GM12878 (cell line): ENCODE measurements at regions not wholly inside any gene's neighbourhood (a gene's known extent, or its start where the extent isn't known, plus 50 kb on each side); places are given as distances from the start of the nearest gene placed in this dataset.

Experiments
- ATAC-seq: fragments of 200-7000 bp; cut with Tn5 transposase; 3 replicates; pipeline ENCODE4 v1.9.1; 2020; ENCODE audit warnings: mild to moderate bottlenecking, moderate library complexity
- BruUV-seq: library from RNA; stranded (reverse); fragments of 400-500 nt; replicated peaks from 2 replicates; lab custom pipeline; 2021; lab: Mats Ljungman, UMichigan
- CTCF ChIA-PET: fragments of 300-600 bp; sonication (Branson Sonifier 250); formaldehyde crosslinking; extraction: SDS; loops from one replicate; lab custom pipeline; 2021; ENCODE audit warnings: inconsistent platforms; lab: Yijun Ruan, JAX
- POLR2A ChIA-PET: fragments of 350-600 bp; formaldehyde crosslinking; extraction: SDS; loops from one replicate; lab custom pipeline; 2021; ENCODE audit warnings: inconsistent platforms; lab: Charles Lee
- RAD21 ChIA-PET: fragments of 300-600 bp; sonication (Branson Sonifier 250); formaldehyde crosslinking; loops from one replicate; lab custom pipeline; 2023; ENCODE audit warnings: antibody characterized with exemption; ENCODE audit not compliant: unreplicated experiment; lab: Charles Lee
- SMC1A ChIA-PET: fragments of 300-600 bp; sonication (Branson Sonifier 250); formaldehyde crosslinking; loops from one replicate; lab custom pipeline; 2023; ENCODE audit not compliant: unreplicated experiment, uncharacterized antibody; lab: Charles Lee
- DNase-seq: peaks from one replicate; pipeline ENCODE4 v3.0.0-alpha.2; 2011; ENCODE audit warnings: low read depth, low spot score
- FAIRE-seq: peaks from 3 replicates; lab custom pipeline; 2011; peaks lifted over from hg19 to GRCh38; lab: Jason Lieb, UNC
- H2AFZ ChIP-seq: 2 replicates; pipeline ENCODE4 v1.6.0; 2011; ENCODE audit warnings: low read depth, low read length, control low read depth; ENCODE audit not compliant: control insufficient read depth
- H3K27ac ChIP-seq: 2 replicates; pipeline ENCODE4 v1.5.1; 2011; ENCODE audit warnings: control low read depth; ENCODE audit not compliant: control insufficient read depth, insufficient read depth
- H3K27me3 ChIP-seq, 2 experiments: replicated peaks in 1 of 2; 2 replicates each; pipeline versions ENCODE4 v1.6.0 to v1.6.1; 2011; ENCODE audit warnings: low read length in 1 of 2; ENCODE audit not compliant: control insufficient read depth in 2 of 2, insufficient read depth in 2 of 2
- H3K36me3 ChIP-seq, 2 experiments: 2 replicates each; pipeline ENCODE4 v1.5.1; 2011; ENCODE audit warnings: low read length in 1 of 2; ENCODE audit not compliant: control insufficient read depth in 2 of 2, insufficient read depth in 2 of 2
- H3K4me1 ChIP-seq: 2 replicates; pipeline ENCODE4 v1.6.1; 2011; ENCODE audit warnings: mild to moderate bottlenecking, low read length, moderate library complexity, mixed read lengths; ENCODE audit not compliant: control insufficient read depth, insufficient read depth
- H3K4me2 ChIP-seq: 2 replicates; pipeline ENCODE4 v1.6.0; 2011; ENCODE audit warnings: control low read depth; ENCODE audit not compliant: control insufficient read depth, insufficient read depth
- H3K4me3 ChIP-seq: fragments of 200-600 bp; sonication (generic); 2 replicates; pipeline ENCODE4 v1.5.1; 2016
- H3K79me2 ChIP-seq: 2 replicates; pipeline ENCODE4 v1.6.0; 2011; ENCODE audit warnings: low read length; ENCODE audit not compliant: control insufficient read depth, insufficient read depth
- H3K9ac ChIP-seq: 2 replicates; pipeline ENCODE4 v1.8.0; 2011; ENCODE audit warnings: low read length, control low read depth, mixed read lengths; ENCODE audit not compliant: control insufficient read depth, insufficient read depth
- H3K9me3 ChIP-seq: replicated peaks from 3 replicates; pipeline ENCODE4 v1.5.1; 2011; ENCODE audit warnings: mild to moderate bottlenecking, low read length; ENCODE audit not compliant: control insufficient read depth, insufficient read depth
- H4K20me1 ChIP-seq: 2 replicates; pipeline ENCODE4 v1.6.0; 2011; ENCODE audit not compliant: control insufficient read depth, insufficient read depth
- ASH2L ChIP-seq: fragments of 300-600, 200-600 bp; sonication (generic); IDR thresholded peaks from 2 replicates; pipeline ENCODE4 v1.6.1; 2017; ENCODE audit warnings: low read depth, mild to moderate bottlenecking, borderline replicate concordance
- CHD1 ChIP-seq: IDR thresholded peaks from 2 replicates; pipeline ENCODE4 v1.6.1; 2012; ENCODE audit warnings: low read depth, low read length, improper control_type of control experiment
- CHD4 ChIP-seq: fragments of 200-600 bp; sonication (generic); IDR thresholded peaks from 2 replicates; pipeline ENCODE4 v1.6.1; 2016; ENCODE audit warnings: mild to moderate bottlenecking
- FOXM1 ChIP-seq: IDR thresholded peaks from 2 replicates; pipeline ENCODE4 v1.6.1; 2012; ENCODE audit warnings: low read depth, mild to moderate bottlenecking, inconsistent platforms, low read length, moderate library complexity
- GABPA ChIP-seq: IDR thresholded peaks from 2 replicates; pipeline ENCODE4 v1.6.1; 2014; ENCODE audit warnings: antibody characterized with exemption, low read depth, mild to moderate bottlenecking, inconsistent platforms
- JUNB ChIP-seq: IDR thresholded peaks from 2 replicates; pipeline ENCODE4 v1.6.1; 2016; ENCODE audit warnings: antibody characterized with exemption, mild to moderate bottlenecking
- KLF5 ChIP-seq: fragments of 450-650 bp; IDR thresholded peaks from 2 replicates; pipeline ENCODE4 v1.6.1; 2014; ENCODE audit warnings: mild to moderate bottlenecking; ENCODE audit not compliant: partially characterized antibody
- MXI1 ChIP-seq: fragments of 150-350 bp; IDR thresholded peaks from 2 replicates; pipeline ENCODE4 v1.6.1; 2011; ENCODE audit warnings: low read depth, mild to moderate bottlenecking, inconsistent platforms, low read length, improper control_type of control experiment
- MYB ChIP-seq: fragments of 150-350 bp; IDR thresholded peaks from 2 replicates; pipeline ENCODE4 v1.6.1; 2014; ENCODE audit warnings: mild to moderate bottlenecking, low read depth, low read length, borderline replicate concordance
- PAX5 ChIP-seq: IDR thresholded peaks from 2 replicates; pipeline ENCODE4 v1.6.1; 2011; ENCODE audit warnings: low read depth, low read length, borderline replicate concordance
- STAT3 ChIP-seq: IDR thresholded peaks from 2 replicates; pipeline ENCODE4 v1.6.1; 2011; ENCODE audit warnings: low read depth, low read length, improper control_type of control experiment
- WGBS: methylation state at CpG from one replicate; pipeline ENCODE4 v1.1.6; 2016; ENCODE audit warnings: low lambda C conversion rate; ENCODE audit not compliant: insufficient replicate concordance, insufficient coverage; ENCODE audit errors: missing lambda C conversion rate; 5-methylcytosine and 5-hydroxymethylcytosine counted together
- in situ Hi-C: fragments of 300-500 bp; cut with MboI; formaldehyde crosslinking; loops from 9 replicates; pipeline ENCODE4 v1.14.3; 2018; ENCODE audit warnings: mixed read lengths
- intact Hi-C: fragments of 100-400 bp; cut with micrococcal nuclease; formaldehyde crosslinking; loops from one replicate; pipeline ENCODE4 v1.14.2; 2022; ENCODE audit not compliant: unreplicated experiment
- TF ChIP-seq, protein P1 (sequence below): fragments of 450-650 bp; IDR thresholded peaks from 2 replicates; pipeline ENCODE4 v1.6.1; 2017; ENCODE audit warnings: low read depth, mild to moderate bottlenecking, moderate library complexity
- TF ChIP-seq, protein P2 (sequence below): fragments of 450-650 bp; IDR thresholded peaks from 2 replicates; pipeline ENCODE4 v1.6.1; 2018; ENCODE audit warnings: mild to moderate bottlenecking, low read depth, moderate library complexity; ENCODE audit not compliant: partially characterized antibody
- TF ChIP-seq, protein P3 (sequence below): IDR thresholded peaks from 2 replicates; pipeline ENCODE4 v1.6.1; 2011; ENCODE audit warnings: low read depth, low read length, improper control_type of control experiment, borderline replicate concordance

DNA sequence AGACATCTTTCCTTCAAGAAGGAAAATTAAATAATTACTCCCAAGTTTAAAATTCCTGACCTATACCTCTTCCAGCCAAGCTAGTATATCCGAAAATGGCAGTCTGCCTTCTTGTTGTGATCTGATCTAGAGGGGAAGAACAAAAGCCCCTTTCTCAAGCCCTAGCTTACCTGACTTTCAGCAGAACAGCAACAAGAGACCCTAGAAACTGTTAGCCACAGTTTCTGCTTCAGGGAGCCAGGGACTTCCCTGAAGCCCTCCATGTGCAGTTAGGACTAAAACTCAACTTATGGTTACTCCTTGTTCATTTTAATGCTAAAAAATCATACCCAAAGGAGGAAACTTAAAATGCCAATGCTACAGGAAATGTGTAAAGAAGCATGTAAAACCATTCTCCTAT lies 366.7 kb upstream of the CTNND2 start:
- Histone ChIP-seq H3K36me3 (no peaks in the 10 kb centered on the region), H3K4me1 (no peaks in the 10 kb centered on the region), H3K9ac (no peak overlapping the region), H3K4me2 (no peak overlapping the region), H4K20me1 (no peaks in the 10 kb centered on the region), H3K27ac (no peak overlapping the region), H3K9me3 (no peaks in the 10 kb centered on the region), H3K4me3 (no peak overlapping the region), H3K27me3 (no peaks in the 10 kb centered on the region), H3K79me2 (no peaks in the 10 kb centered on the region), H2AFZ (no peak overlapping the region)
- FAIRE-seq (no peak), DNase-seq (no peak), ATAC-seq (peak; percentile 56; the same call in 2 of the 3 replicates)
- ChIA-PET POLR2A (no interaction called here), RAD21 (no interaction called here), SMC1A (interaction anchor here (1.4 kb wide), 1 partner anchor 13 kb away, joined by 3 read pairs; no protein-coding TSS in a partner anchor), CTCF (no interaction called here)
- in situ Hi-C loops (no loop called here), intact Hi-C loops (no loop called here)
- WGBS = 16% methylated on average over 1 of the region's 1 CpG
- no TSS peak for BruUV-seq
- no peak for TF ChIP-seq KLF5

- in situ Hi-C loops = no loop called here
- no peak overlapping the region for H3K4me3 ChIP-seq
- H4K20me1 ChIP-seq = no peaks in the 10 kb centered on the region
- ChIA-PET RAD21 (no interaction called here), SMC1A (interaction anchor here (2.1 kb wide), 1 partner anchor 9 kb away, joined by 8 read pairs; no protein-coding TSS in a partner anchor), POLR2A (no interaction called here), CTCF (no interaction called here)
- WGBS = 36% methylated on average over 3 of the region's 3 CpGs
- no peak for DNase-seq
- H3K4me2 ChIP-seq = no peak overlapping the region
- no peak overlapping the region for H3K9ac ChIP-seq
- no peaks in the 10 kb centered on the region for H3K9me3 ChIP-seq
- intact Hi-C loops = no loop called here
- H3K36me3 ChIP-seq = no peaks in the 10 kb centered on the region
- no TSS peak for BruUV-seq
- no peaks in the 10 kb centered on the region for H3K4me1 ChIP-seq
- H2AFZ ChIP-seq = no peak overlapping the region
- H3K27ac ChIP-seq = no peak overlapping the region
- H3K79me2 ChIP-seq = no peaks in the 10 kb centered on the region
- no peak for ATAC-seq
- no peak for FAIRE-seq
- H3K27me3 ChIP-seq = no peaks in the 10 kb centered on the region
- TF ChIP-seq, protein P1, sequence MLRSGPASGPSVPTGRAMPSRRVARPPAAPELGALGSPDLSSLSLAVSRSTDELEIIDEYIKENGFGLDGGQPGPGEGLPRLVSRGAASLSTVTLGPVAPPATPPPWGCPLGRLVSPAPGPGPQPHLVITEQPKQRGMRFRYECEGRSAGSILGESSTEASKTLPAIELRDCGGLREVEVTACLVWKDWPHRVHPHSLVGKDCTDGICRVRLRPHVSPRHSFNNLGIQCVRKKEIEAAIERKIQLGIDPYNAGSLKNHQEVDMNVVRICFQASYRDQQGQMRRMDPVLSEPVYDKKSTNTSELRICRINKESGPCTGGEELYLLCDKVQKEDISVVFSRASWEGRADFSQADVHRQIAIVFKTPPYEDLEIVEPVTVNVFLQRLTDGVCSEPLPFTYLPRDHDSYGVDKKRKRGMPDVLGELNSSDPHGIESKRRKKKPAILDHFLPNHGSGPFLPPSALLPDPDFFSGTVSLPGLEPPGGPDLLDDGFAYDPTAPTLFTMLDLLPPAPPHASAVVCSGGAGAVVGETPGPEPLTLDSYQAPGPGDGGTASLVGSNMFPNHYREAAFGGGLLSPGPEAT = no peak
- TF ChIP-seq, protein P2, sequence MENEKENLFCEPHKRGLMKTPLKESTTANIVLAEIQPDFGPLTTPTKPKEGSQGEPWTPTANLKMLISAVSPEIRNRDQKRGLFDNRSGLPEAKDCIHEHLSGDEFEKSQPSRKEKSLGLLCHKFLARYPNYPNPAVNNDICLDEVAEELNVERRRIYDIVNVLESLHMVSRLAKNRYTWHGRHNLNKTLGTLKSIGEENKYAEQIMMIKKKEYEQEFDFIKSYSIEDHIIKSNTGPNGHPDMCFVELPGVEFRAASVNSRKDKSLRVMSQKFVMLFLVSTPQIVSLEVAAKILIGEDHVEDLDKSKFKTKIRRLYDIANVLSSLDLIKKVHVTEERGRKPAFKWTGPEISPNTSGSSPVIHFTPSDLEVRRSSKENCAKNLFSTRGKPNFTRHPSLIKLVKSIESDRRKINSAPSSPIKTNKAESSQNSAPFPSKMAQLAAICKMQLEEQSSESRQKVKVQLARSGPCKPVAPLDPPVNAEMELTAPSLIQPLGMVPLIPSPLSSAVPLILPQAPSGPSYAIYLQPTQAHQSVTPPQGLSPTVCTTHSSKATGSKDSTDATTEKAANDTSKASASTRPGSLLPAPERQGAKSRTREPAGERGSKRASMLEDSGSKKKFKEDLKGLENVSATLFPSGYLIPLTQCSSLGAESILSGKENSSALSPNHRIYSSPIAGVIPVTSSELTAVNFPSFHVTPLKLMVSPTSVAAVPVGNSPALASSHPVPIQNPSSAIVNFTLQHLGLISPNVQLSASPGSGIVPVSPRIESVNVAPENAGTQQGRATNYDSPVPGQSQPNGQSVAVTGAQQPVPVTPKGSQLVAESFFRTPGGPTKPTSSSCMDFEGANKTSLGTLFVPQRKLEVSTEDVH = no peak
- TF ChIP-seq STAT3 (no peak), CHD1 (no peak), JUNB (no peak), ASH2L (no peak), MYB (no peak), CHD4 (no peak), PAX5 (no peak), GABPA (no peak), FOXM1 (no peak), MXI1 (no peak)
- TF ChIP-seq, protein P3, sequence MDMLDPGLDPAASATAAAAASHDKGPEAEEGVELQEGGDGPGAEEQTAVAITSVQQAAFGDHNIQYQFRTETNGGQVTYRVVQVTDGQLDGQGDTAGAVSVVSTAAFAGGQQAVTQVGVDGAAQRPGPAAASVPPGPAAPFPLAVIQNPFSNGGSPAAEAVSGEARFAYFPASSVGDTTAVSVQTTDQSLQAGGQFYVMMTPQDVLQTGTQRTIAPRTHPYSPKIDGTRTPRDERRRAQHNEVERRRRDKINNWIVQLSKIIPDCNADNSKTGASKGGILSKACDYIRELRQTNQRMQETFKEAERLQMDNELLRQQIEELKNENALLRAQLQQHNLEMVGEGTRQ = no peak
Measured at GRCh38 chr5:12269164-12269563, 364.9 kb upstream of the CTNND2 start.
